Endothelial cell of umbilical vein (primary cell): ENCODE measurements at regions not wholly inside any gene's neighbourhood (a gene's known extent, or its start where the extent isn't known, plus 50 kb on each side); places are given as distances from the start of the nearest gene placed in this dataset.

Experiments used
- BruUV-seq: library from RNA; stranded (reverse); fragments of 400-500 nt; replicated peaks from 2 replicates; lab custom pipeline; 2021; lab: Mats Ljungman, UMichigan
- CTCF ChIA-PET: fragments of 300-600, 350-600 bp; sonication (Branson Sonifier 250); formaldehyde crosslinking; loops from one replicate; lab custom pipeline; 2021; ENCODE audit warnings: antibody characterized with exemption, inconsistent platforms; lab: Charles Lee
- POLR2A ChIA-PET: fragments of 300-600, 350-600 bp; sonication (Branson Sonifier 250); formaldehyde crosslinking; loops from one replicate; lab custom pipeline; 2021; ENCODE audit warnings: antibody characterized with exemption, inconsistent platforms; lab: Charles Lee
- DNase-seq: peaks from one replicate; pipeline ENCODE4 v3.0.0-alpha.2; 2011; ENCODE audit warnings: low read depth, low spot score
- FAIRE-seq: peaks from 2 replicates; lab custom pipeline; 2011; peaks lifted over from hg19 to GRCh38; lab: Jason Lieb, UNC
- H2AFZ ChIP-seq: 2 replicates; pipeline ENCODE4 v1.6.0; 2012; ENCODE audit warnings: low read depth, low read length, control low read depth, inconsistent platforms
- H3K27ac ChIP-seq: 2 replicates; pipeline ENCODE4 v1.5.1; 2011; ENCODE audit warnings: low read depth, mild to moderate bottlenecking, control low read depth, low read length, moderate library complexity; ENCODE audit not compliant: insufficient read depth
- H3K27me3 ChIP-seq, 2 experiments: 2 replicates each; pipeline versions ENCODE4 v1.6.0 to v1.6.1; 2011; ENCODE audit warnings: low read length in 2 of 2, mixed read lengths in 1 of 2; ENCODE audit not compliant: control insufficient read depth in 2 of 2, insufficient read depth in 2 of 2
- H3K36me3 ChIP-seq, 2 experiments: 2 replicates in 1 of 2; 3 replicates in 1 of 2; pipeline ENCODE4 v1.5.1; 2011; ENCODE audit warnings: low read length in 2 of 2, mild to moderate bottlenecking in 1 of 2, moderate library complexity in 1 of 2; ENCODE audit not compliant: control insufficient read depth in 2 of 2, insufficient read depth in 2 of 2; ENCODE audit errors: extremely low read depth in 1 of 2
- H3K4me1 ChIP-seq: 3 replicates; pipeline ENCODE4 v1.5.1; 2011; ENCODE audit warnings: mild to moderate bottlenecking, low read length; ENCODE audit not compliant: control insufficient read depth, insufficient read depth; ENCODE audit errors: extremely low read depth
- H3K4me2 ChIP-seq: 2 replicates; pipeline ENCODE4 v1.6.1; 2011; ENCODE audit warnings: low read length, control low read depth, mixed read lengths; ENCODE audit not compliant: insufficient read depth
- H3K4me3 ChIP-seq, 3 experiments: fragments of 200-600 bp in 1 of 3; sonication (generic), shearing (Covaris generic) in 1 of 3; replicated peaks in 1 of 3; 2 replicates each; pipeline ENCODE4 v1.5.1; 2011 to 2016; ENCODE audit warnings: control low read depth in 3 of 3, low read length in 3 of 3, mild to moderate bottlenecking in 2 of 3, inconsistent platforms in 1 of 3, low read depth in 1 of 3, moderate library complexity in 1 of 3; ENCODE audit not compliant: insufficient read depth in 1 of 3
- H3K79me2 ChIP-seq: 2 replicates; pipeline ENCODE4 v1.6.0; 2012; ENCODE audit warnings: low read length, inconsistent platforms; ENCODE audit not compliant: control insufficient read depth, insufficient read depth
- H3K9ac ChIP-seq: replicated peaks from 2 replicates; pipeline ENCODE3; 2011; ENCODE audit warnings: low read length, control low read depth; ENCODE audit not compliant: insufficient read depth; ENCODE audit errors: extremely low read depth
- H3K9me1 ChIP-seq: replicated peaks from 3 replicates; pipeline ENCODE4 v1.6.0; 2011; ENCODE audit warnings: mild to moderate bottlenecking, low read length; ENCODE audit not compliant: control insufficient read depth, insufficient read depth; ENCODE audit errors: extremely low read depth
- H3K9me3 ChIP-seq: replicated peaks from 2 replicates; pipeline ENCODE4 v1.5.1; 2012; ENCODE audit warnings: low read length, inconsistent platforms; ENCODE audit not compliant: control insufficient read depth, insufficient read depth
- H4K20me1 ChIP-seq: replicated peaks from 2 replicates; pipeline ENCODE3; 2011; ENCODE audit warnings: mild to moderate bottlenecking, low read length; ENCODE audit not compliant: control insufficient read depth, insufficient read depth; ENCODE audit errors: extremely low read depth
- EZH2 ChIP-seq: IDR thresholded peaks from 2 replicates; pipeline ENCODE4 v1.6.1; 2012; ENCODE audit warnings: borderline replicate concordance, low read depth, mild to moderate bottlenecking, moderate library complexity, low read length, inconsistent platforms; ENCODE audit not compliant: severe bottlenecking
- FOS ChIP-seq: IDR thresholded peaks from 2 replicates; pipeline ENCODE4 v1.6.1; 2011; ENCODE audit warnings: mild to moderate bottlenecking, low read length, moderate library complexity, borderline replicate concordance; ENCODE audit not compliant: insufficient read depth
- GATA2 ChIP-seq: IDR thresholded peaks from 2 replicates; pipeline ENCODE4 v1.7.0; 2011; ENCODE audit warnings: low read depth, mild to moderate bottlenecking, moderate library complexity, mixed read lengths, low read length; ENCODE audit not compliant: insufficient read length, insufficient read depth
- POLR2A ChIP-seq: IDR thresholded peaks from 2 replicates; pipeline ENCODE4 v1.6.1; 2012; ENCODE audit warnings: low read depth, mild to moderate bottlenecking, control low read depth, low read length
- POLR2AphosphoS5 ChIP-seq: IDR thresholded peaks from 2 replicates; pipeline ENCODE4 v1.6.1; 2012; ENCODE audit warnings: low read depth, mild to moderate bottlenecking, control low read depth, low read length, moderate library complexity; ENCODE audit not compliant: insufficient read depth
- dilution Hi-C: fragments of 300-500 bp; cut with MboI; formaldehyde crosslinking; loops from one replicate; pipeline ENCODE4 v1.15.0; 2019; ENCODE audit warnings: low sequenced_read_pairs; ENCODE audit not compliant: extremely low pct_ligation_motif_present
- intact Hi-C: fragments of 100-400 bp; cut with micrococcal nuclease; formaldehyde crosslinking; loops from one replicate; pipeline ENCODE4 v1.10.0; 2022
- TF ChIP-seq, protein P1 (sequence below), 2 donors: IDR thresholded peaks; 1 replicate in 1 of 2; 2 replicates in 1 of 2; pipeline ENCODE4 v1.5.1; 2011; ENCODE audit warnings: low read length in 2 of 2, mild to moderate bottlenecking in 2 of 2, moderate library complexity in 2 of 2, control low read depth in 1 of 2, inconsistent platforms in 1 of 2, low read depth in 1 of 2; ENCODE audit not compliant: insufficient read depth in 1 of 2; ENCODE audit errors: extremely low read depth in 1 of 2
- TF ChIP-seq, protein P2 (sequence below): IDR thresholded peaks from 2 replicates; pipeline ENCODE4 v1.6.1; 2011; ENCODE audit not compliant: insufficient read depth, insufficient read length

DNA sequence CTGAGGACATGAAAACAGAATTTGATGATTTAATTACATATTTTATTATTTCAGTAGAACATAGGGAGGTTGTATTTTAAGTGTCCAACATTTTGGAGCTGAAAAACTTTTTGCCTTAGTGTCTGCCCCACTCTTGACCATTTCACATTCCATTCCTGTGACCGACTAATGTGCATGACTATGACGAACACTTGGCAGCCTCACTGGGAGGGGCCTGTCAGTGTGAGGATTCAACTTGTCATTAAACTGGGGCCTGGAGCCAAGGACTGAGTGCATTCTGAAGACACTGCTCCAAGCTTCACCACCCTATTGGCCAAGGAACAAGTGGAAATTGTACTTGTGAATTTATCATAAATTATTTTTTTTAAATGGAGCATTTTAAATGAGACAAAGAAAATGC, 661.3 kb downstream of the BCKDHB start:
- POLR2A ChIA-PET: no interaction called here
- TF ChIP-seq GATA2 (no peak), EZH2 (no peak), POLR2A (no peak), FOS (no peak)
- TF ChIP-seq, protein P1, sequence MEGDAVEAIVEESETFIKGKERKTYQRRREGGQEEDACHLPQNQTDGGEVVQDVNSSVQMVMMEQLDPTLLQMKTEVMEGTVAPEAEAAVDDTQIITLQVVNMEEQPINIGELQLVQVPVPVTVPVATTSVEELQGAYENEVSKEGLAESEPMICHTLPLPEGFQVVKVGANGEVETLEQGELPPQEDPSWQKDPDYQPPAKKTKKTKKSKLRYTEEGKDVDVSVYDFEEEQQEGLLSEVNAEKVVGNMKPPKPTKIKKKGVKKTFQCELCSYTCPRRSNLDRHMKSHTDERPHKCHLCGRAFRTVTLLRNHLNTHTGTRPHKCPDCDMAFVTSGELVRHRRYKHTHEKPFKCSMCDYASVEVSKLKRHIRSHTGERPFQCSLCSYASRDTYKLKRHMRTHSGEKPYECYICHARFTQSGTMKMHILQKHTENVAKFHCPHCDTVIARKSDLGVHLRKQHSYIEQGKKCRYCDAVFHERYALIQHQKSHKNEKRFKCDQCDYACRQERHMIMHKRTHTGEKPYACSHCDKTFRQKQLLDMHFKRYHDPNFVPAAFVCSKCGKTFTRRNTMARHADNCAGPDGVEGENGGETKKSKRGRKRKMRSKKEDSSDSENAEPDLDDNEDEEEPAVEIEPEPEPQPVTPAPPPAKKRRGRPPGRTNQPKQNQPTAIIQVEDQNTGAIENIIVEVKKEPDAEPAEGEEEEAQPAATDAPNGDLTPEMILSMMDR (IDR thresholded peaks at IDR 0.05; ENCODE audit: extremely low read depth in 1 of 2, insufficient read depth in 1 of 2, low read depth in 1 of 2, low read length in 2 of 2): no peak
- Histone ChIP-seq H3K9me1 (no peaks in the 10 kb centered on the region), H3K4me1 (no peaks in the 10 kb centered on the region), H3K79me2 (no peaks in the 10 kb centered on the region), H2AFZ (no peak overlapping the region), H3K9ac (no peak overlapping the region), H4K20me1 (no peaks in the 10 kb centered on the region), H3K27ac (no peak overlapping the region), H3K27me3 (no peaks in the 10 kb centered on the region), H3K4me3 (no peak overlapping the region), H3K4me2 (no peak overlapping the region), H3K36me3 (no peaks in the 10 kb centered on the region), H3K9me3 (no peaks in the 10 kb centered on the region)
- FAIRE-seq: no peak
- no peak for DNase-seq
- CTCF ChIA-PET: interaction anchor here (1.0 kb wide), 1 partner anchor 12 kb away, joined by 3 read pairs; no protein-coding TSS in a partner anchor
- intact Hi-C loops: no loop called here
- dilution Hi-C loops: no loop called here
- BruUV-seq: no TSS peak

DNA sequence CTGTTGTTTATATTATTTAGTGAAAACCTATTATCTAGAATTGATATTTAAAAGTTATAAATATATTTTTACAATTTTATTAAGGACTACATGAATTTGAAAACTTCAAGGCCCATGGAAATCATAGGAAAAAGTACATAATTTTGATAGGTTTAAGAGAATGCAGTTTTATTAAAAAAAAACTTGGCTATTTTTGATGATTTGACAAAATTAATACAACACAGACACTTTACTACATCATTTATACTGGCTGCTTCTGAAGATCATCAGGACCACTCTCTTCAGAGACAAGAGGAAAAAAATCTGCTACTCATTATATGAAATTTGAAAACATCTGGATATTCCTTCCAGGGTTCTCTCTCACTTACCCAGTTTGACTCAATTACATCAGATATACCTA, 637.7 kb downstream of the BCKDHB start:
- Histone ChIP-seq H3K9me3 (no peaks in the 10 kb centered on the region), H3K4me3 (no peak overlapping the region), H3K4me2 (no peak overlapping the region), H3K27me3 (no peaks in the 10 kb centered on the region), H3K79me2 (no peaks in the 10 kb centered on the region), H3K9me1 (no peaks in the 10 kb centered on the region), H3K4me1 (no peaks in the 10 kb centered on the region), H4K20me1 (no peaks in the 10 kb centered on the region), H3K9ac (no peak overlapping the region), H3K36me3 (no peaks in the 10 kb centered on the region), H3K27ac (no peak overlapping the region), H2AFZ (no peak overlapping the region)
- dilution Hi-C loops (no loop called here), intact Hi-C loops (loop anchor here (10.0 kb wide), 2 partner anchors 529 to 1261 kb away; no protein-coding TSS in a partner anchor)
- CTCF ChIA-PET: interaction anchor here (1.6 kb wide), 1 partner anchor 139 kb away, joined by 4 read pairs; no protein-coding TSS in a partner anchor
- POLR2A ChIA-PET: no interaction called here
- BruUV-seq: no TSS peak
- DNase-seq (no peak), FAIRE-seq (no peak)
- TF ChIP-seq EZH2 (no peak), POLR2A (no peak), POLR2AphosphoS5 (no peak)
- TF ChIP-seq, protein P2, sequence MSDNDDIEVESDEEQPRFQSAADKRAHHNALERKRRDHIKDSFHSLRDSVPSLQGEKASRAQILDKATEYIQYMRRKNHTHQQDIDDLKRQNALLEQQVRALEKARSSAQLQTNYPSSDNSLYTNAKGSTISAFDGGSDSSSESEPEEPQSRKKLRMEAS: no peak
